ENCODE measurements at regions not wholly inside any gene's neighbourhood (a gene's known extent, or its start where the extent isn't known, plus 50 kb on each side); places are given as distances from the start of the nearest gene placed in this dataset.
"Not testable (repeated sequence)": the region's sequence is repeated elsewhere in the genome, so short reads cannot be mapped to it uniquely, and the experiment has no call there.

DNA sequence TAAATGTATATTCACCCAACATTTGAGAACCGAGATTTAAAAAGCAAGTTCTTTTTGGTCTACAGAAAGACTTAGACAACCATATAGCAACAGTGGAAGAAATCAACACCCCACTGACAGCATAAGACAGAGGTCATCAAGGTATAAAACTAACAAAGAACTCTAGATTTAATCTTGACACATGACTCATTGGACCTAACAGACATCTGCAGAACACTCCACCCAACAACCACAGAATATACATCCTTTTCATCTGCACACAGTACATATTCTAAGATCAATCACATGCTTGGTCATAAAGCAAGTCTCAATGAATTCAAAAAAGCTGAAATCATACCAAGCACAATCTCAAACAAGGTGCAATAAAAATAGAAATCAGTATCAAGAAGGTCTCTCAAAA lies 65.8 kb downstream of the SPIN4 start:
- DNase-seq (ENCODE audit: low spot score) = no peak

DNA sequence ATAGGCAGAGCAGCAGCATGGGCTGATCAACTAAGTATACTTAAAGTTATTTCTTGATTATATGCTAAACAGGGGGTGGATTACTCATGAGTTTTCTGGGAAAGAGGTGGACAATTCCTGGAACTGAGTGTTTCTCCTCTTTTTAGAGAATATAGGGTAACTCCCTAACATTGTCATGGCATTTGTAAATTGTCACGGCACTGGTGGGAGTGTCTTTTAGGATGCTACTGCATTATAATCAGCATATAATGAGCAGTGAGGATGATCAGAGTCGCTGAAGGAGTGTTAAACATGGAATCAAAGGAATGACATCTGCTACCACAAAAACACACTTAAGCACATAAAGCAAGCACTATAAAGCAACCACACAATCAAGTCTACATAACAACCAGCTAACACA lies 66.5 kb downstream of the SPIN4 start:
- DNase-seq (ENCODE audit: low spot score) = no peak

DNA sequence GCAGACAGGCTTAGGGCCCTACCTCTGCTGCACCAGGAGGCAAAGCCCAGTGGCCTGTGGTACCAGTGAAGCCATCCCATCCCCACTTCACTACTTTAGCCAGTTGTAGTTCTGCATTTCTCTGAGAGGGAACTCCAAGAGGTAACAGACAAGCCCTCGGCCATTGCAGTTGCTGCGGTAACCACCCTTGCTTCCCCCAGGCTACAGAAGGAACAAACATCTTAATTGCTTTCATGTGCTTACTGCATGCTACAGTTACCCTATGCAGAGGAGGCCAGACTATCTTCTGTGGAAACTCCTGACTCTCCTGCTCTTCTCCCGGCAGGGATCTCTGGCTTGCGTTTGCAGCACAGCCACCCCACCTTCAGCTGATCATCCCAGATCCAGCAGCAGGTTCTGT lies 67.8 kb downstream of the SPIN4 start:
- DNase-seq (ENCODE audit: low spot score) = no peak

DNA sequence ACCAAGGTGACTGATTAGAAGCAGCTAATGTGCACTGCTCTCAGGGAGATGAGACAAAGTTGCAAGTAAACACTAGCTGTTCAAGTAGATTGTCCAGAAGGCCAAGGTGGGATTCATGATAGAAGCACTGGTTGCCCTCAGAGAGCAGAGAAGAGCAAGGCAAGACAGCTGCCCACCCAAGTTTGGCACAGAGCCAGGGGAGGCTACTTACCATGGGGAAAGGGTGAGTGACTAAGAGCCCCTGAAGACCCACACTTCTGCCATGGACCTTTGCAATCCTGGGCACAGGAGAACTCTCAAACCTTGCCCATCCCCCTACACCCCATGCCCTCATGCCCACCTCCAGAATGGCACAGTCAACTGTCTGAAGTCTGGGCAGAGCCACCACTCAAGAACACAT lies 68.3 kb downstream of the SPIN4 start:
- DNase-seq (ENCODE audit: low spot score) = no peak

DNA sequence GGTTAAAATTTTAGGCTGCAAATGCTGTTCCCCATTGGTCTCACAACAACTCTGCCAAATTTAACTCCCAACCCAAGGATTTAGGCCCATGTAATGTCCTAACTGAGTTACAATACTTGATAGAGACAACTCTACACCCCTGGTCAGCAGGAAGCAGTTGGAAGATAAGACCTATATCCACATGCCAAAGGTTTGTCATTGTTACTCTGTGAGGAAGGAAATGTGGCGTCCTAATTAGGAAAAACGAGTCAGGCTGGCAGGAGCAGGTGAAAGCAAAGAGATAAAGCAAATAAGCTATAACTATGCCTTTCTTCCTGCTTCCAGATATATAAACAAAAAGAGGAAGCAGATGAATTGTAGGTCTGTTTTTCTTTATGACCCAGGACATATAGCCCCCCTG lies 69.1 kb downstream of the SPIN4 start:
- DNase-seq (ENCODE audit: low spot score) = no peak

DNA sequence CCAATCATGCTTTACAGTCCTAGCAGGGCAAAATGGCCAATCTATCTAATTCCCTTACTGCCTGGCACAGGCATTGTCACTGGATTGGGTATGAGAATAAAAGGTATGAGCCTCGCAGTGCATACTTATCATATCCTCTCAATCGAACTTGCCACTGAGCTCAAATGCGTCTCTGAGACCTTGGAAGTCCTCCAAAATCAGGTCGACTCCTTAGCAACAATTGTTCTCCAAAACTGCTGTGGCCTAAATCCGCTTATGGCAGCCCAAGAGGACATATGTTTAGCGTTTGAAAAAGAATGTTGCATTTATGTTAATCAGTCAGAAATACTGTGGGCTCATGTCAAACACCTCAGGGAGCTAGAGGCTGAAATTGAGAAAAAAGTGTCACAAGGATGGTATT lies 69.7 kb downstream of the SPIN4 start:
- no peak for DNase-seq (ENCODE audit: low spot score)

DNA sequence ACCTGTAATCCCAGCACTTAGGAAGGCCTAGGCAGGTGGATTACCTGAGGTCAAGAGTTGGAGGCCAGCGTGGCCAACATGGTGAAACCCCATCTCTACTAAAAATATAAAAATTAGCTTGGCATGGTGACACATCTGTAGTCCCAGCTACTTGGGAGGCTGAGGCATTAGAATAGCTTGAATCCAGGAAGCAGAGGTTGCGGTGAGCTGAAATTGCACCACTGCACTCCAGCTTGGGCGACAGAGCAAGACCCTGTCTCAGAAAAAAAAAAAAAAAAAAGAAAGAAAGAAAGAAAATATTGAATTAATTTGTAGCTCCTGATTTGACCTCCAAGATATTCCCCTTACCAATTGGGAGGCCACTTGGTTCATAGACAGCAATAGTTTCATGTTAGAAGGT lies 73.7 kb downstream of the SPIN4 start:
- not testable (repeated sequence) for DNase-seq (ENCODE audit: low spot score)

DNA sequence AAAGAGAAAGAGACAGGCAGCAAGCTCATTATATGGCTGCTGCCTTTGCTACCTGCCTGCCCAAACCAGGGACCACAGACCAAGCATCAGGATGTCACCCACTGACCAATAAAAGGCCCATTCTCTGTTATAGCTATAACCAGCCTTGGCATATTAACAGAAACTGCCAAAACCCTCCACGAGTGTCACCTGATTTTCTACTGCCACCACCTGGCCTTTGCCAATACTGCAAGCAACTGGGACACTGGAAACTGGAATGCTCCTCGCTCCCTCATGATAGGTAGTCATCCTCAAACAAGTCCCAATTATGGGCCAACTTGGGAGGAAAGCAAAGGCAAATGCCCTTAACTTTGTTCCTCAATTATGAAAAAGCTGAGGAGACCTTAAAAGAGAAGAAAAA lies 76.0 kb downstream of the SPIN4 start:
- DNase-seq (ENCODE audit: low spot score) = peak; percentile 25

DNA sequence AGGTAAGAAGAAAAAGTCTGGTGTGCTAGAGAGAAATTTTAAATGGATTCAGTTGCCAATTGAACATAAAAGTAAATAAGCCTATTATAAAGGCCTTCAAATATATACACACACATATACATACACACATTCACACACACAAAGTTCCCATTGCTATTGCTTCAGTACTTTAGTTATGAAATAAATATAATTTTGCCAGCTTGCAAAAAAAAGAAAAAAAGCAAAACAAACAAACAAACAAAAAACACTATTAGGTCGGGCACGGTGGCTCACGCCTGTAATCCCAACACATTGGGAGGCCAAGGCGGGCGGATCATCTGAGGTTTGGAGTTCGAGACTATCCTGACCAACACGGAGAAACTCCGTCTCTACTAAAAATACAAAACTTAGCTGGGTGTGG lies 80.3 kb downstream of the SPIN4 start:
- no peak for DNase-seq (ENCODE audit: low spot score)

DNA sequence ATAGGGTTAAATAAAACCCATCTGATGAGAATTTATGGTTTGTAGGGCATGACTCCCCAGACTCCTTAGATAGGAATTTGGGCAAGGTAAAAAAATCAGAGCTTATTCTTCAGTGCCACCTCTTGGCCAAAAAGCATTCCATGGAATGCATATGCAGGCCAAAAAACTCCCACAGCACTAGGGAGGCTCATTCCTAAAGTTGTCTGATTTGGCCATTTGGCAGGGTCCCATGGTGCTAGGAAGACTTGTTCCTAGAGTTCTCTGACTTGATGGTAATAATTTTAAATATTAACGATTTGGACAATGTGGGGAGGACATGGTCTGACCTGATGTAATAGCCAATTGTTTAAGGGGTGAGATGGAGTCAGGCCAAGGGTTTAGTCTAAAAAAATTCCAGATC lies 93.0 kb downstream of the SPIN4 start:
- no peak for DNase-seq (ENCODE audit: low spot score)

DNA sequence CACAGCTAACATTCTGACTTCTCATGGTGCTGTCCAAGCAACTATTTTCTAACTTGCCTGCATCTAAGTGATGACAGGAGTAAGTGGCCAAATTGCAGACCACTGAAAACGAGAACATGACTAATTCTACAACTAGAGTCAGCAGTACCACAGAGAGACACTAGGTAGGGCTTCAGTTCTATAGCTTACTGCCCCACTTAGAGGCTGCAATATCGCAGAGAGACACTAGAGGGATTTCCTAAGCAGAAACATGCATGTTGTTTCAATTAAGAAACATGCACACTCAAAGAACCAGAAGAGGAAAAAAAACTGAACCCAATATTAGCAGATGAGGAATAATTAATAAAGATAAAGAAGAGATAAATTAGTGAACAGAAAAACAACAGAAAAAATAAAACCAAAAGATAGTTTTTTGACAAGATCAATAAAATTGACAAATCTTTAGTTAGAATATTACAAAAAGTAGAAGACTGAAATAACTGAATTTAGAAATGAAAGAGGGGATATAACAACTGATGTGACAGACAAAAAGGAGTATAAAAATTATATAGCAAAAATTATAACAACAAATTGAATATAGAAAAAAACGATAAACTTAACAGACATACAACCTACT lies 100.8 kb downstream of the SPIN4 start:
- DNase-seq (ENCODE audit: low spot score) = peak; percentile 71

DNA sequence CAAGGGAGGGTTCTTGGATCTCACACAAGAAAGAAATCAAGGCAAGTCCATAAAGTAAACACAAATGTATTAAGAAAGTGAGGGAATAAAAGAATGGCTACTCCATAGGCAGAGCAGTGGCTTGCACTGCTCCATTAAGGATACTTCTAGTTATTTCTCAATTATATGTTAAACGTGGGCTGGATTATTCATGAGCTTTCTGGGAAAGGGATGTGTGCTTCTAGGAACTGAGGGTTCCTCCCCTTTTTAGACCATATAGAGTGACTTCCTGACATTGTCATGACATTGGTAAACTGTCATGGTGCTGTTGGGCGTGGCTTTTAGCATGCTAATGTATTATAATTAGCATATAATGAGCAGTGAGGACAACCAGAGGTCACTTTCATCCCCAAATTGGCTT lies 108.4 kb downstream of the SPIN4 start:
- not testable (repeated sequence) for DNase-seq (ENCODE audit: low spot score)

DNA sequence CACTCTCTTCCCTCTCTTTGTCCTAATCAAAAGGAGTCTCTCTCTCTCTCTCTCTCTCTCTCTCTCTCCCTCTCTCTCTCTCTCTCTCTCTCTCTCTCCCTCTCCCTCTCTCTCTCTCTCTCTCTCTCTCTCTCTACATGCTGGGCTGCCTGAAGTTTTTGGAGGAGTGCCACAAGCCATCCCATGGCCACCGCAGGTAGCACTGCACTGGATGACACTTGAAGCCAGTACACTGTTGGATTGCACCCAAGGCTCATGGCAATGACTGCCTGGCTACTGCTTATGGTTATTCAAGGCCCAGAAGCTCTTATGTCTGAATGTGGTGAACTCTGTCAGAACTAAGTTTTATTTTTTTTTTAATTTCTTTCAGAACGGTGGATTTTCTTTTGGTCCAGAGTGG lies 115.2 kb downstream of the SPIN4 start:
- not testable (repeated sequence) for DNase-seq (ENCODE audit: low spot score)

DNA sequence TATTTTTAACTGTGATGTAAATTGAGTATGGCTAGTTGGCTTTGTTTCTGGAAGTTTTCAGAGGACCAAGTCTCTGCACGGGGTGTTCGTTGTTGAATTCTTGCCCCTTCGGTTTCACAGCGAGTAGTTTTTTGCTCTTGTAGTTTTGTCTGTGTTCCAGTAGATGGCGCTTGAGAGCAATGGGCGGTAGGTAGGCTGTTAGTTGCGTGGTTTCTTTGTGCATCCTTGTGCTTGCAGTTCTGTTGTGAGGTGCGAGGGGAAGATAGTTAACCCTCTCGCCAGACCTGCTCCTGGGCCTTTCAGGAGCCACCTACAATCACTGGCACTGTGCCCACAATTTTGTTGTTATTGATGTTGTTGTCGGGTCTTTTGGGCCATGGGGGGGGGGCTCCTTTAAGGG lies 118.1 kb downstream of the SPIN4 start:
- not testable (repeated sequence) for DNase-seq (ENCODE audit: low spot score)

DNA sequence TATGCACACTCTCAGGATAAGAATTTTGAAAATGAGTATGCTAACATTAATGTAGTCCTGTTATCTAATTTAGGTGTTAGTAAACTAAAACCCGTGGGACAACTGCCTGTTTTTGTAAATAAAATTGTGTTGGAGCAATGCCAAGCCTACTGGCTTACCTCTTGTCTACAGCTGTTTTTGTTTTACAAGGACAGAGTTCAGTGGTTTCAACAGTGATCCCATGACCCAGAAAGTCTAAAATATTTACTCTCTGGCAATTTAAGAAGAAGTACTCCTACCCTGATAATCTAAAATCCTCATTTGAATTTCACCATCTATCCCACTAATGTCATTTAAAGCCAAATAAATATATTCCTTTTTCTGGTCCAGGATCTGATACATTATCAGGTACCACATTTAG lies 132.9 kb downstream of the SPIN4 start:
- not testable (repeated sequence) for DNase-seq (ENCODE audit: low spot score)

DNA sequence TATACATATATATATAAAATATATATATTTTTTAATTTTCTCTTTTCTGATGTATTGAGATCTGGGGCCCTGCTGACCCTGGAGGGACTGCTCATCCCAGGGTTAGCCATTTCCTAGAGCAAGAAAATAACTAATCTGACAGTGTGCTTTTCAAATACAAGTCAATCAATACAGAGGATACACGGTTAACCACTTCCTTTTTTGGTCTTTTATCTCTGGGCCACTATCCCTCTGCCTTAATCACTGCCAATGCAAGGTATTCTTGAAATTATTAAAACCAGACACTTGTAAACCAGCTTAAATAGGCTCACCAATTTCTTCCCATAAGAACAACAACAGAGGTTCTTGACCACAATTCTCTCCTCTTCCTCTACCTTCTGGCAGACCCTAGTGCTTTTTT lies 133.6 kb downstream of the SPIN4 start:
- DNase-seq (ENCODE audit: low spot score) = not testable (repeated sequence)

DNA sequence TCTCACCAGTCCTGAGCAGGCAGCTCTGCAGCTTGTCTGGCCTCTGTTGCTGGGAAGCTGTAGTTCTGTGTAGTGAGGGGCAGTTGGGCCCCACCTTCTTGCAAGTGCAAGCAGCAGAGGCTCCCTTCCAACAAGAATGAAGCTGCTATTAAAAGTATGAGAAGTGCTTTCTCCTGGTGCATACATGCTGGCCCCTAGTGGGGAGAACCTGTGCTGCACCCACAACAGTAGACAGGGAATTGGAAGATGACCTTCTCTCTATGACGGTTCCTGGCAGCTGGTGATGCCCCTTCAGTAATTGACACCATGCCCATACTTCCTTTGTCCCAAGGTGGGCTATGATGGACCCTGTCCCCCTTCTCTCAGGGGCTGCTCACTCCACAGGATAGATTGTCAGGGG lies 141.5 kb downstream of the SPIN4 start:
- not testable (repeated sequence) for DNase-seq (ENCODE audit: low spot score)

DNA sequence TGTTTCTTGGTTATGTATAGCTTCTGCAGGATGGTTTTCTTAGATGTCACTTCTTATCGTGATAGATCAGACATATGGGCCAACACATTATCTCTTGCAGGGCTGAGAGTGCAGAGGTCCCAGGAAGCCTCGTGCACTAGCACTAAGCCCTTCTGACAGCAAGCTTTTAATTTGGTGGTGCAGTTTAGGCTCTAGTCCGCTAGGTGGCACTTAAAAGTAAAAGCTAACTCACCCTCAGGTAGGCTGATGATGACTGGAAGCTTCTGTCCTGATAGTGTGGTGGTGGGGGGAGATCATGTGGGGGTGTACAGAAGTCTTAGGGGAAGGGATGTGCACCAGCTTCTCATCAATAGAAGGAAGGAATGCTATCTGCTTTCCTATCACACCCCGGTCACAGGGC lies 142.0 kb downstream of the SPIN4 start:
- not testable (repeated sequence) for DNase-seq (ENCODE audit: low spot score)

DNA sequence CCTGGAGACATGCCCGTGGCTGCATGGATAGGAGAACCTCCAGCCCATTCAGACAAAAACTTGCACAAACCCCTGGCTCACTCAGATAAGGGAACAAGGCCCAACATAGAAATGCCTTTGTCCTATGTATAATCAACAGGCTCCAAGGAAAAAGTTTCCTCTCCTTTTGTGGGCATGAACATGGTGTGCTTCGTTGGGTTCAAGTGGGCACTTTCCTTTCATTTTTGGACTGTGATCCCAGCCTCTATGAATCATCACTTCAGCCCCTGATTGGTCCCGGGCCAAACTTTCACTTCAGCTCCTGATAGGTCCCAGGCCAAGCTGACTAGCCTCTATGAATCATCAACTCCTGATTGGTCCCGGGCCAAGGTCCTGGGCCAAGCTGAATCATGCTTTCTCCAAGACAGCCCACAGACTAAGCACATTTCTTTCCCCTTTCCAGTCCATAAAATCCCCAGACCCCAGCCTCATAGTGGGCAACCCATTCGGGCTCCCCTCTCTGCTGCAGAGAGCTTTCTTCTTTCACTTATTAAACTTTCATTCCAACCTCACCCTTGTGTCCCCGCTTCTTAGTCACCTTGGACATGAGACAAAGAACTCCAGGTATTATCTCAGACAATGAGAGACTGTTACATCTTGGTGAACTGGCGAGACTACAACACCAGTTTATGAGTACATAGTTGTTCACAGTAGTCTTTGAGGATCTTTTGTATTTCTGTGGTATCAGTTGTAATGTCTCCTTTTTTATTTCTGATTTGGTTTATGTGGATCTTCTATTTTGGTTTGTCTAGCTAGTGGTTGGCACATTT lies 146.7 kb downstream of the SPIN4 start:
- DNase-seq (ENCODE audit: low spot score) = not testable (repeated sequence)

DNA sequence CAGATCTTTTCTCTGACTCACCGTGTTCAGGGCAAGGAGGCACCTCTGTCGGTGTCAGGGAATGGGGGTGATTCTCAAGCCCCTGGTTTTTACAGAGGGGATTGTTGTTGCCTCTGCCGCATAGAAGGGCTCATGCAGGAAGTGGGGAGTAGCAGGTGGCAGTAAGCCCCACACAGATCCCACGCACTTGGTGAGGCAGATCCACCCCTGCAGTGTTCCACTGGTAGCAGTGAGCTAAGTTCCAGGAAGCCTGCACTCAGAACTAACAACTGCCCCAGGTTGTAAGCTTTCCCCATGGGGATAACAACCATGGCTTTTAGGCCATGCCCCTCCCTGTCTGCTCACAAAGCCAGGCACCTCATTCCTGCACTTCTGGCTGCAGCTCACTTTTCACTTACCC lies 149.1 kb downstream of the SPIN4 start:
- DNase-seq (ENCODE audit: low spot score) = not testable (repeated sequence)

DNA sequence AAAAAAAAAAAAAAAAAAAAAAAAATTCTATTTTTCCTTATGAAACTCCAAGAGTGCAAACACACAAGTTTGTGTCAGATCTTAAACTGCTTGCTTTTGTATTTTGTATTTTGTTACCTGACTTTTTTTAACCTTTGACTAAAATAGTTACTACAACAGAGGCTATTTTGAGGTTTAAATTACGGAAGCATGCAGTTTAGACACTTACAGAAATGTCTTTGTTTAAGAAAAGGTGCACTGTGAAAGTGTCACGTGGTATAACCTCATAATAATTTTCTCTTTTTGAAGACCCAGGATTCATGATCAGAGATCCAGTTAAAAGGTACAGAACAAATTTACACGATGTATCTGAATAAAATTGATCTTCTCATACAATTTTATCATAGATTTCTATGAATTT lies 152.4 kb downstream of the SPIN4 start:
- DNase-seq (ENCODE audit: low spot score) = not testable (repeated sequence)

DNA sequence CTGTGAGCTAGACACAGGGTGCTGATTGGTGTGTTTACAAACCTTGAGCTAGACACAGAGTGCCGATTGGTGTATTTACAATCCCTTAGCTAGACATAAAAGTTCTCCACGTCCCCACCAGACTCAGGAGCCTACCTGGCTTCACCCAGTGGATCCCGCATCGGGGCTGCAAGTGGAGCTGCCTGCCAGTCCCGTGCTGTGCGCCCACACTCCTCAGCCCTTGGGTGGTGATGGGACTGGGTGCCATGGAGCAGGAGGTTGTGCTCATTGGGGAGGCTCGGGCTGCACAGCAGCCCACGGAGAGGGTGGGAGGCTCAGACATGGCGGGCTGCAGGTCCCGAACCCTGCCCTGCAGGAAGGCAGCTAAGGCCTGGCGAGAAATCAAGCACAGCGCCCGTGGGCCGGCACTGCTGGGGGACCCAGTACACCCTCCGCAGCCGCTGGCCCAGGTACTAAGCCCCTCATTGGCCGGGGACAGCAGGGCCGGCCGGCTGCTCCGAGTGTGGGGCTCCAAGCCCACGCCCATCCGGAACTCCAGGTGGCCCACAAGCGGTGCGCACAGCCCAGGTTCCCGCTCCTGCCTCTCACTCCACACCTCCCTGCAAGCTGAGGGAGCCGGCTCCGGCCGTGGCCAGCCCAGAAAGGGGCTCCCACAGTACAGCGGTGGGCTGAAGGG lies 158.6 kb downstream of the SPIN4 start:
- not testable (repeated sequence) for DNase-seq (ENCODE audit: low spot score)

DNA sequence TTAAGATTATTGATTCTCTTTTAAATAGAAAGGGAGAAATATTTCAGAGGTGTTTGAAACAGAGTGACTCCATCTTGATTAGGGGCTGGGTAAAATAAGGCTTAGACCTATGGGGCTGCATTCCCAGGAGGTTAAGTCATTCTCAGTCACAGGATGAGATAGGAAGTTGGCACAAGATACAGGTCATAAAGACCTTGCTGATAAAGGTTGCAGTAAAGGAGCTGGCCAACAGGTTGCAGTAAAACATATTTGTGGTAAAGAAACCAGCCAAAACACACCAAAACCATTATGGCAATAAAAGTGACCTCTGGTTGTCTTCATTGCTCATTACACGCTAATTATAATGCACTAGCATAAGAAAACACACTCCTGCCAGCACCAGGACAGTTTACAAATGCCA lies 165.0 kb downstream of the SPIN4 start:
- DNase-seq (ENCODE audit: low spot score) = peak; percentile 84
